MCF 10A (cell line): ENCODE measurements at regions not wholly inside any gene's neighbourhood (a gene's known extent, or its start where the extent isn't known, plus 50 kb on each side); places are given as distances from the start of the nearest gene placed in this dataset.

ENCODE experiments used
- BruUV-seq: library from RNA; stranded (reverse); fragments of 400-500 nt; replicated peaks from 2 replicates; lab custom pipeline; 2021; lab: Mats Ljungman, UMichigan
- CTCF ChIA-PET: fragments of 300-600 bp; sonication (Branson Sonifier 250); formaldehyde crosslinking; extraction: SDS; loops from one replicate; lab custom pipeline; 2021; ENCODE audit warnings: antibody characterized with exemption, inconsistent platforms; lab: Yijun Ruan, JAX
- POLR2A ChIA-PET: fragments of 300-600, 350-650 bp; sonication (Branson Sonifier 250); formaldehyde crosslinking; extraction: SDS; loops from one replicate; lab custom pipeline; 2020; ENCODE audit warnings: antibody characterized with exemption, inconsistent platforms; lab: Yijun Ruan, JAX
- DNase-seq: peaks from one replicate; pipeline ENCODE4 v3.0.0-alpha.2; 2018; ENCODE audit not compliant: unreplicated experiment
- H3K27ac Mint-ChIP-seq: one replicate; pipeline ENCODE4 v1.8.0; 2022; ENCODE audit warnings: mild to moderate bottlenecking, low read depth, mixed read lengths; ENCODE audit not compliant: unreplicated experiment
- H3K27me3 Mint-ChIP-seq: one replicate; pipeline ENCODE4 v1.8.0; 2022; ENCODE audit warnings: mixed read lengths; ENCODE audit not compliant: insufficient read depth, unreplicated experiment
- H3K36me3 Mint-ChIP-seq: one replicate; pipeline ENCODE4 v1.8.0; 2022; ENCODE audit warnings: mild to moderate bottlenecking, moderate library complexity, mixed read lengths; ENCODE audit not compliant: insufficient read depth, unreplicated experiment
- H3K4me1 Mint-ChIP-seq: one replicate; pipeline ENCODE4 v1.8.0; 2022; ENCODE audit warnings: mixed read lengths; ENCODE audit not compliant: insufficient read depth, unreplicated experiment
- H3K4me3 Mint-ChIP-seq: one replicate; pipeline ENCODE4 v1.8.0; 2022; ENCODE audit warnings: mild to moderate bottlenecking, moderate library complexity, mixed read lengths; ENCODE audit not compliant: unreplicated experiment
- H3K9me3 Mint-ChIP-seq: one replicate; pipeline ENCODE4 v1.8.0; 2022; ENCODE audit warnings: mixed read lengths; ENCODE audit not compliant: unreplicated experiment
- CTCF ChIP-seq: fragments of 200-600 bp; IDR thresholded peaks from one replicate; pipeline ENCODE4 v1.8.0; 2022; ENCODE audit warnings: antibody characterized with exemption, mild to moderate bottlenecking; ENCODE audit not compliant: unreplicated experiment
- intact Hi-C: fragments of 100-400 bp; cut with micrococcal nuclease; formaldehyde crosslinking; loops from 2 replicates; pipeline ENCODE4 v1.14.1; 2022

GRCh38 chr3:126264381-126264780 lies 84.0 kb upstream of the ALDH1L1 start:
- no peak overlapping the region for H3K27ac Mint-ChIP-seq

GRCh38 chr3:126263971-126264370 lies 83.6 kb upstream of the ALDH1L1 start:
- Mint-ChIP-seq H3K9me3 (no peaks in the 10 kb centered on the region), H3K4me3 (no peak overlapping the region), H3K4me1 (peaks cover 46% of the 10 kb centered on the region), H3K27me3 (no peaks in the 10 kb centered on the region), H3K36me3 (peaks cover 6% of the 10 kb centered on the region), H3K27ac (no peak overlapping the region)
- ChIA-PET POLR2A (no interaction called here), CTCF (no interaction called here)
- no peak for DNase-seq
- TF ChIP-seq CTCF = no peak
- BruUV-seq = no TSS peak
- intact Hi-C loops = no loop called here

More at GRCh38 chr3:126264381-126264780, 84.0 kb upstream of the ALDH1L1 start:
- no peak for TF ChIP-seq CTCF
- intact Hi-C loops = no loop called here
- Mint-ChIP-seq H3K27me3 (no peaks in the 10 kb centered on the region), H3K9me3 (no peaks in the 10 kb centered on the region), H3K4me3 (no peak overlapping the region), H3K36me3 (peaks cover 6% of the 10 kb centered on the region), H3K4me1 (peaks cover 50% of the 10 kb centered on the region)
- ChIA-PET POLR2A (no interaction called here), CTCF (interaction anchor here (1.0 kb wide), 1 partner anchor 12 kb away, joined by 5 read pairs; no protein-coding TSS in a partner anchor)
- no TSS peak for BruUV-seq
- DNase-seq = no peak

GRCh38 chr3:126263539-126263938 lies 83.2 kb upstream of the ALDH1L1 start:
- ChIA-PET POLR2A (no interaction called here), CTCF (no interaction called here)
- no TSS peak for BruUV-seq
- Mint-ChIP-seq H3K27me3 (no peaks in the 10 kb centered on the region), H3K4me3 (no peak overlapping the region), H3K4me1 (peaks cover 49% of the 10 kb centered on the region), H3K36me3 (peaks cover 6% of the 10 kb centered on the region), H3K27ac (no peak overlapping the region), H3K9me3 (no peaks in the 10 kb centered on the region)
- no peak for TF ChIP-seq CTCF
- DNase-seq = no peak
- intact Hi-C loops = no loop called here

- H3K4me1 Mint-ChIP-seq = peaks cover 39% of the 10 kb centered on the region
- no peak overlapping the region for H3K27ac Mint-ChIP-seq
- intact Hi-C loops = no loop called here
- H3K27me3 Mint-ChIP-seq = no peaks in the 10 kb centered on the region
- ChIA-PET CTCF (interaction anchor here (0.9 kb wide), 1 partner anchor 128 kb away, joined by 4 read pairs; no protein-coding TSS in a partner anchor), POLR2A (interaction anchor here (1.2 kb wide), 1 partner anchor 22 kb away, joined by 6 read pairs; no protein-coding TSS in a partner anchor)
- TF ChIP-seq CTCF = no peak
- no TSS peak for BruUV-seq
- H3K4me3 Mint-ChIP-seq = no peak overlapping the region
- DNase-seq = no peak
- H3K36me3 Mint-ChIP-seq = peaks cover 6% of the 10 kb centered on the region
- no peaks in the 10 kb centered on the region for H3K9me3 Mint-ChIP-seq
These were observed 81.8 kb upstream of the ALDH1L1 start for GRCh38 chr3:126262227-126262626.
